Heart right ventricle (tissue), 16 donors: ENCODE measurements at regions not wholly inside any gene's neighbourhood (a gene's known extent, or its start where the extent isn't known, plus 50 kb on each side); places are given as distances from the start of the nearest gene placed in this dataset.
A peak's percentile ranks its signal among the peaks of the same experiment; 100 is the strongest.

ENCODE experiments used
- ATAC-seq, 8 donors: fragments of 200-7000 bp; cut with Tn5 transposase; one replicate each; pipeline ENCODE4 v1.9.1; 2020; ENCODE audit warnings: mild to moderate bottlenecking in 8 of 8, moderate library complexity in 8 of 8, moderate number of reproducible peaks in 1 of 8
- DNase-seq, 2 donors: peaks; one replicate each; pipeline ENCODE4 v3.0.0-alpha.2; 2020
- H3K27ac ChIP-seq, 10 donors: fragments of 200-600 bp; sonication (generic) in 2 of 10; one replicate each; pipeline versions ENCODE4 v1.5.0 to v1.8.0; 2020 to 2022; ENCODE audit warnings: mild to moderate bottlenecking in 3 of 10
- H3K27me3 ChIP-seq, 7 donors: fragments of 200-600 bp; one replicate each; pipeline ENCODE4 v1.8.0; 2021 to 2022; ENCODE audit warnings: mild to moderate bottlenecking in 2 of 7
- H3K36me3 ChIP-seq, 9 donors: fragments of 200-600 bp; sonication (generic) in 1 of 9; one replicate each; pipeline versions ENCODE4 v1.5.0 to v1.8.0; 2020 to 2022; ENCODE audit warnings: mild to moderate bottlenecking in 2 of 9
- H3K4me1 ChIP-seq, 9 donors: fragments of 200-600 bp; sonication (generic) in 1 of 9; one replicate each; pipeline versions ENCODE4 v1.5.0 to v1.8.0; 2020 to 2022; ENCODE audit warnings: mild to moderate bottlenecking in 4 of 9
- H3K4me3 ChIP-seq, 10 donors: fragments of 200-600 bp; sonication (generic) in 2 of 10; one replicate each; pipeline versions ENCODE4 v1.5.0 to v1.8.0; 2020 to 2022; ENCODE audit warnings: mild to moderate bottlenecking in 7 of 10, moderate library complexity in 2 of 10
- H3K9me3 ChIP-seq, 11 donors: fragments of 200-600 bp in 10 of 11; sonication (generic) in 2 of 11; one replicate each; pipeline versions ENCODE4 v1.5.0 to v1.8.0; 2013 to 2022; ENCODE audit warnings: mild to moderate bottlenecking in 2 of 11, control low read depth in 1 of 11, moderate library complexity in 1 of 11
- CTCF ChIP-seq, 9 donors: fragments of 200-600 bp; sonication (generic) in 2 of 9; IDR thresholded peaks; one replicate each; pipeline versions ENCODE4 v1.5.0 to v1.8.0; 2021 to 2022; ENCODE audit warnings: antibody characterized with exemption in 9 of 9, mild to moderate bottlenecking in 5 of 9, moderate library complexity in 1 of 9
- WGBS, 2 donors: extraction: QIAGEN DNeasy Blood & Tissue Kit; methylation state at CpG; one replicate each; pipeline ENCODE4 v1.1.7; 2013; ENCODE audit warnings: inconsistent platforms in 1 of 2; 5-methylcytosine and 5-hydroxymethylcytosine counted together
- intact Hi-C, 10 donors: fragments of 100-400 bp; cut with DNase I; formaldehyde crosslinking; loops; one replicate each; pipeline versions ENCODE4 v1.11.1 to v1.14.2; 2022
- donor health status: Arrhythmogenic right ventricular cardiomyopathy.
- donor health status: ischemic (EF 13 %, LVEDD 7.1; RV severe dilation, severe dysfunction).
- donor health status: healthy with polysubstance abuse.
- donor health status: DM: no; HTN: yes; CAD: no.
- donor health status: DM: no; HTN: no; CAD: no.
- donor health status: ischemic (EF 25% LVEDD 6.9; RV normal size, moderate dysfunction).
- donor health status: ischemic (EF 25% LVEDD 5.7; RV mildly dilated, moderate dysfunction).
- donor health status: healthy.
- donor health status: DM: yes; HTN: yes; CAD: no.
- donor health status: Ischemic cardiomyopathy.
- donor health status: ischemic (EF 35%, LVEDD 5.7; RV mildly dilated, moderate dysfunction).
- donor health status: nonischemic (EF 11% LVEDD 7.7; RV severe dilation, severe dysfunction).
- donor health status: DM: yes; HTN: yes; CAD: no.
- donor health status: PGD.
- donor health status: ischemic (EF 29% LVEDD 5.4; RV normal size, mild dysfunction).
- donor health status: nonischemic (EF 23%, LVEDD 6.1; RV moderate dilation, normal function).

DNA sequence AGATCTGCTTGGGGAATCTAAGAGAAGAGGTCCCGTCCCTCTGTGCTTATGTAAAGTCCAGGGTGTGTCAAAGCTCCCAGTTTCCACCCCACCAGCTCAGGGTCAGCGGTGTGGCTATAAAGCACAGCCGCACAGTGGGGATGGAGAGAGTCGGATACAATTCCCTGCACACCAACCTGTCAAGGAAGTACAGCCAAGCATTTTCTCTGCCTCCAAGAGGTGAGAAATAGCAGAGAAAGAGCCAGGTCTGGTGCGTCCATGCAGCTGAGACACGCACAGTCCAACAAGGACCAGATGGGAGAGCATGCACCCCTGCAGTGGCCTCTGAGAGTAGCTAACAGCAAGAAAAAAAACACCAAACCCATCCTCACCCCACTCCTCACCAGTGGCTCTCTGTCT lies 61.3 kb upstream of the WAC start:
- Histone ChIP-seq H3K27me3 (no peaks in the 10 kb centered on the region), H3K9me3 (no peaks in the 10 kb centered on the region), H3K36me3 (no peaks in the 10 kb centered on the region), H3K4me3 (no peak overlapping the region), H3K27ac (no peak overlapping the region), H3K4me1 (peaks cover 0 to 7% (median 0%) of the 10 kb centered on the region in 9 donors)
- intact Hi-C loops = no loop called here
- ATAC-seq (no peak), DNase-seq (no peak)
- WGBS, 2 donors = 91 to 93% methylated on average over 6 of the region's 6 CpGs
- no peak for TF ChIP-seq CTCF (IDR thresholded peaks at IDR 0.05)

DNA sequence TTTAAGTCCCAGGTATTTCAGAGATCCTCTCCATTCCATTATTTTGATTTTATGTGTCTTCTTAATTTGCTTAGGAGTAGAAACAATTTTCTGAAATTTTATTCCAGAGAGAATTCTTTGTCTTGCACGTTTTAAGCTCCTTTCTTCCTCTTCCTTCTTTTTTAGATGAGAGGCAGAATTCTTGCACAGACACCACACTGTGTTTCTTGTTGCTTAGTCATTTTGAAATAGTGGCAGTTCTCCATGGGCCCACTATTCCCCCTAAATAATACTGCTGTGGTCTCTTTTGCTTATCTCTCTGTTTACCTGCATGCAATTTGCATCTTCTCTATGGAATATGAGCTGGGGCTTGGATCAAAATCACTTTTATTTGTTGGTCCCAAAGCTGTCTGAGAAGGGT lies 54.3 kb upstream of the WAC start:
- Histone ChIP-seq H3K27me3 (no peaks in the 10 kb centered on the region), H3K36me3 (no peaks in the 10 kb centered on the region), H3K9me3 (peaks cover 0 to 5% (median 0%) of the 10 kb centered on the region in 11 donors), H3K27ac (no peak overlapping the region), H3K4me3 (no peak overlapping the region), H3K4me1 (peaks cover 0 to 34% (median 0%) of the 10 kb centered on the region in 9 donors)
- DNase-seq (no peak), ATAC-seq (no peak)
- no peak for TF ChIP-seq CTCF (IDR thresholded peaks at IDR 0.05)
- WGBS, 2 donors = 39 to 55% methylated on average over 1 of the region's 1 CpG
- intact Hi-C loops = no loop called here

DNA sequence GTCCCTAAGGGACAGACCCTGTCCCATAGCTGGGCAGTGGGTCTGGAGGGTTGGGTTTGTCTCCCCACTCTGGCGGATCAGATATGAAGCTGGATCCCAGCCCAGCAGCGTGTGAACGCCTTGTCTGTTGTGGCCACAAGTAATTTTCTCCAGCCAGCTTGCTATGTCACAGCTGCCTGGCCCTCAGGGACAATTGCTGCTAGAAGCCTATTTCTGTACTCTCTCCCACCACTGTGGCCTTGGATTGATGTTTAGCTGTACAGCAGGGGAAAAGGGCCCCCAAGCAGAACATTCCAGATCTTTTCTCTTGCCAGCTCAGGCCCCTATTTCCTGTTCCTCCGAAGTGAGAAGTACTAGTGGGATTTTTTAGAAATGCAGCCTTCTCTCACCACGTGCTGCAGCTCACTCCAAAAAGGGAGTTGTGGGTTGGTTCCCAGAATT lies 53.5 kb upstream of the WAC start:
- peak in 1 of 2 donors; percentile 16 for DNase-seq

GRCh38 chr10:28479927-28480627 lies 52.8 kb upstream of the WAC start:
- no peak overlapping the region for H3K4me3 ChIP-seq
- H3K27ac ChIP-seq = no peak overlapping the region
- DNase-seq (no peak), ATAC-seq (no peak)
- H3K27me3 ChIP-seq = no peaks in the 10 kb centered on the region
- no peaks in the 10 kb centered on the region for H3K36me3 ChIP-seq
- WGBS, 2 donors = 93% methylated on average over 4 of the region's 4 CpGs
- intact Hi-C loops = no loop called here
- peaks cover 0 to 5% (median 0%) of the 10 kb centered on the region in 11 donors for H3K9me3 ChIP-seq
- H3K4me1 ChIP-seq = peaks cover 0 to 34% (median 0%) of the 10 kb centered on the region in 9 donors
- TF ChIP-seq CTCF (IDR thresholded peaks at IDR 0.05) = no peak

More for the DNA sequence above, 53.5 kb upstream of the WAC start:
- Histone ChIP-seq H3K4me1 (peaks cover 0 to 34% (median 0%) of the 10 kb centered on the region in 9 donors), H3K9me3 (peaks cover 0 to 5% (median 0%) of the 10 kb centered on the region in 11 donors), H3K27ac (peak overlapping the region in 1 of 10 donors; percentile 47), H3K27me3 (no peaks in the 10 kb centered on the region), H3K4me3 (no peak overlapping the region), H3K36me3 (no peaks in the 10 kb centered on the region)
- TF ChIP-seq CTCF (IDR thresholded peaks at IDR 0.05) = no peak
- peak in 4 of 8 donors; percentile 29 to 55 (median 46) for ATAC-seq
- intact Hi-C loops = no loop called here
- 23 to 29% methylated on average over 5 of the region's 5 CpGs for WGBS, 2 donors
